ENCODE measurements at regions not wholly inside any gene's neighbourhood (a gene's known extent, or its start where the extent isn't known, plus 50 kb on each side); places are given as distances from the start of the nearest gene placed in this dataset.

DNA sequence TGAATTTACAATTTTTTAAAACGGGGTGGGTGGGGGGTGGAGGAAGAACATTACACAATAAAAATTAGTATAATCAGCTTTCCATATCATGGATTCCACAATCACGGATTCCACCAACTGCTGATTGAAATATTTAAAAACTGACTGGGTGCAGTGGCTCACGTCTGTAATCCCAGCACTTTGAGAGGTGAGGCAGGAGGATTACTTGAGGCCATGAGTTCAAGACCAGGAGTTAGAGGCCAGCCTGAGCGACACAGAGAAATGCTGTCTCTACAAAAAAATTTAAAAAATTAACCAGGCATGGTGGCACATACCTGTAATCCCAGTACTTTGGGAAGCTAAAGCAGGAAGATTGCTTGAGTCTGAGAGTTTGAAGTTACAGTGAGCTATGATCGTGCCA is 254.7 kb downstream of the ATG4C start:
- Histone ChIP-seq H3K4me3 (ENCODE audit: insufficient read depth, low read depth, low read length) (no peak overlapping the region), H3K36me3 (replicated peaks; ENCODE audit: control insufficient read depth, insufficient read depth, low read length) (no peaks in the 10 kb centered on the region), H3K27me3 (ENCODE audit: control insufficient read depth, insufficient read depth, low read length) (no peaks in the 10 kb centered on the region)
- DNase-seq: no peak

DNA sequence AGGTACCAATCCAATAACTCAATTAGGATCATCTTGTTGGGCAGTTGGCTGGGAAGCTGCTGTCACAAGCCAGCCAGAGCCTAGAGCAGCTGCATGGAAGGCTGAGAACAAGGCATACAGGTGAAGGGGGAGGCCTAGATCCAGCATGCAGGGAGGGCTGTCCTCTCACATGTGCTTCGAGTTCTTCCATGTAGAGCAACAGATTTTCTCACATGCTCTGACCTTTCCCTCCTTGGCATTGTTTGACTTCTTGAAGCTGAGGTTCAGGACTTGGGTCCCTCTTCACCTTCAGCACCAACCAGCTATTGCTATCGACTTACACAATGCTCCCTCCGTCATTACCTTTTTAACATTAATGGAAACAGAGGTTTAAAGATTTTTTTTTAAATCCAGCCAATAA is 257.7 kb downstream of the ATG4C start:
- Histone ChIP-seq H3K4me3 (ENCODE audit: insufficient read depth, low read depth, low read length) (no peak overlapping the region), H3K36me3 (replicated peaks; ENCODE audit: control insufficient read depth, insufficient read depth, low read length) (no peaks in the 10 kb centered on the region), H3K27me3 (ENCODE audit: control insufficient read depth, insufficient read depth, low read length) (no peaks in the 10 kb centered on the region)
- no peak for DNase-seq

DNA sequence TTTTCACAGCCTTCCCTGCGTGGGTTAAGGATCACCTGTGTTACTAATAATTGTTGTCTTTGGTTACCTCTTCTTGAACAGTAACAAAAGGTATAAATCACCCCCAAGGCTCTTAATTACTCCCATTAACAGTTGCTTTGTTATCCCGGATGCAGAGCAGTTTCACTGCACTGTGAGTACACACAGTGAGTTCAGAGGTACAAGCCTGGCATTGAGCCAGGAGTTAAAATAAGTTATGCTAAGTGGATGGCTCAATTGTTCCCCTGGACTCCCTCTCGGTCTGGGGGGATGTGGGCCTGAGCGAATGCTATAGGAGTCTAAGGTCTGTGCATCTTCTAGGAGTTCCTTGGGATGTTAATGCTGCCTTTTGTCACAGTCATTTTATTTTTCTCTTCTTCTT is 258.3 kb downstream of the ATG4C start:
- Histone ChIP-seq H3K36me3 (replicated peaks; ENCODE audit: control insufficient read depth, insufficient read depth, low read length) (no peaks in the 10 kb centered on the region), H3K27me3 (ENCODE audit: control insufficient read depth, insufficient read depth, low read length) (no peaks in the 10 kb centered on the region)
- DNase-seq: no peak

DNA sequence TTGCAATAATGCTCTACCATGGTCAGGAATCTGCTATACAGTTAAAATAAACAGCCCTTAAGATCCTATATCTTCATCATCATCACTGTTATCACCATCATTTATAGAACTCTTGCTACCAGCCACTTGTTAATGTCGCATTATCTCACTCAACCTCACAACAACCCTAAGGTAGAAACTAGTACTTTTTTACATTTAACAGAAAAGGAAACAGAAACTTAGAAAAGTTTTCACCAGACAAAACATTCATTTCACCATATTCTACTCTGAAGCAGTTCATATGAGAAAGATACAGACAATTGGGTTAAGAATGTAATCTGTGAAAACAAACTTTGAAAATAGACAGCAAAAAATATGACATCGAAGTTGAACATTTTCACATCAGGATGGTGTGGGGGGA is 262.6 kb downstream of the ATG4C start:
- H3K36me3 ChIP-seq (replicated peaks; ENCODE audit: control insufficient read depth, insufficient read depth, low read length): no peaks in the 10 kb centered on the region
- no peak for DNase-seq
- no peak overlapping the region for H3K4me3 ChIP-seq (ENCODE audit: insufficient read depth, low read depth, low read length)
- no peaks in the 10 kb centered on the region for H3K27me3 ChIP-seq (ENCODE audit: control insufficient read depth, insufficient read depth, low read length)

More for the DNA sequence above, 258.3 kb downstream of the ATG4C start:
- H3K4me3 ChIP-seq (ENCODE audit: insufficient read depth, low read depth, low read length): no peak overlapping the region

DNA sequence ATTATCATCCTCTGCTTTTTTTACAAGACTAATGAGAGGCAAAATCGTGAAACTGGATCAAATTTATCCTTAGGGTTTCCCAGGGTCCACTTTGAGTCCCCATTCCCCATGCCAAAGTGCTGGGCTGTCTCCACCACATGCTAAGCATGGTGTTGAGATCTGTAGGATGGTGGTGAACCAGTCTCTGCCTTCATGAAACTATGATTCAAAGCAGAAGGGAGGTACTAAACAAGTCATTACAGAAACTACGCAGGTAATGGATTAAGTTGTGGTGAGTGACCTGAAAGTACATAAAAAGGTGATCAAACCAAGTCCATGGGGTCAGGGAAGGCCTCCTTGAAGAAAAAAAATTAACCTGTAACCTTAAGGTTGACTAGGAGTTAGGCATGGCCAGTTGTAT is 265.2 kb downstream of the ATG4C start:
- H3K4me3 ChIP-seq (ENCODE audit: insufficient read depth, low read depth, low read length): no peak overlapping the region
- DNase-seq: no peak
- H3K27me3 ChIP-seq (ENCODE audit: control insufficient read depth, insufficient read depth, low read length): no peaks in the 10 kb centered on the region
- H3K36me3 ChIP-seq (replicated peaks; ENCODE audit: control insufficient read depth, insufficient read depth, low read length): no peaks in the 10 kb centered on the region

DNA sequence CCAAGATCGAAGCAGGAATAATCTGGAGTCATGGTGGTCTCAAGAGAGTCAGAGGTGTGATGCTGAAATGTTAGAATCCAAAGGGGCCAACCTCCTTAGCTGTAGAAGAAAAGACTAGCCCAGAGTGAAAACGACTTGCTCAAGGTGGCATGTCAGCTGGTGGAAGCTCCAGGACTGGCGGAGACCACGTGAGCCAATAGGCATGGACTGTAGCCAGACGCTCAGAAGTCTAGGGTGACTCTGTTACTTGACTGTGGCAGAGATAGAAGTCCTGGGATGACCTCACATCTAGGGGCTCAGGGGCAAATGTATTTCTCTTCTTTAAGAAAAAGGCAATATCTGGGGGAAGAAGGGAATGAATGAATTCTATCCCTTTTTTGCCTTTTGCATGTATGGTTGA is 267.4 kb downstream of the ATG4C start:
- Histone ChIP-seq H3K36me3 (replicated peaks; ENCODE audit: control insufficient read depth, insufficient read depth, low read length) (no peaks in the 10 kb centered on the region), H3K27me3 (ENCODE audit: control insufficient read depth, insufficient read depth, low read length) (no peaks in the 10 kb centered on the region), H3K4me3 (ENCODE audit: insufficient read depth, low read depth, low read length) (no peak overlapping the region)
- no peak for DNase-seq

DNA sequence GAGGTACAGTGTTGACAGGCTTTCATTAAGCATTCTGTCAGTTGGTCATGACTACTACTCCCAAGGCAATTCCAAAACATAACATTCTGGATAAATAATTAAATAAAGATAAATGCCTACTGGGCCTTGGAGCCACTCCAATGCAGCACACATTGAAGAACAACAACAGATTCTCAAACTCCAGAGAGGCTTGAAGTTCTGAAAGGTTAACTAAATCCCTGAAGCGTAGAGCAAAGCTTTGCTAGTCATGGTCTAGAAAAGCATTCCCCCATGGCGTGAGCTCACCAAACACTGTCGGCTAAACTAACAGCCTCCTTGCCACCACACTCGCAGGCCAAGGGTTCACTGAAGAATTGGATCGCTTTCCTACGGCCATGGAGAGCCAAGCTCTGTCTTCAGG is 268.0 kb downstream of the ATG4C start:
- Histone ChIP-seq H3K27me3 (ENCODE audit: control insufficient read depth, insufficient read depth, low read length) (no peaks in the 10 kb centered on the region), H3K36me3 (replicated peaks; ENCODE audit: control insufficient read depth, insufficient read depth, low read length) (no peaks in the 10 kb centered on the region), H3K4me3 (ENCODE audit: insufficient read depth, low read depth, low read length) (no peak overlapping the region)
- DNase-seq: no peak

DNA sequence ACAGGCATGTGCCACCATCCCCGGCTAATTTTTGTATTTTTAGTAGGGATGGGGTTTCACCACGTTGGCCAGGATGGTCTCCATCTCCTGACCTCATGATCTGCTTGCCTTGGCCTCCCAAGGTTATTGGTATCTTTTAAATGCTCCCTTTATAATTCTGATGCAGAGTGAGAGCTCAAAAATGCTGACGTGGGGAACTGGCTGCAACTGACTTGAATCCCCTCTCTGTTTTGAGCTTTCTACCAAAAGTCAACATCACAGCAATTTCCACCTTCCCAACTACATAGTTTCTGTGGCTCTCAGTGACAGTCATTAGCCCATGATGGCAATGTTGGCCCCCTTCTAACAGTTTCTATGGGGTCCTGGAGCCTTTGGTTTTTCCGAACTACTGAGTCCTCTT is 268.2 kb upstream of the FOXD3 start:
- no peak for DNase-seq
- no peak overlapping the region for H3K4me3 ChIP-seq (ENCODE audit: insufficient read depth, low read depth, low read length)
- no peaks in the 10 kb centered on the region for H3K36me3 ChIP-seq (replicated peaks; ENCODE audit: control insufficient read depth, insufficient read depth, low read length)
- no peaks in the 10 kb centered on the region for H3K27me3 ChIP-seq (ENCODE audit: control insufficient read depth, insufficient read depth, low read length)

DNA sequence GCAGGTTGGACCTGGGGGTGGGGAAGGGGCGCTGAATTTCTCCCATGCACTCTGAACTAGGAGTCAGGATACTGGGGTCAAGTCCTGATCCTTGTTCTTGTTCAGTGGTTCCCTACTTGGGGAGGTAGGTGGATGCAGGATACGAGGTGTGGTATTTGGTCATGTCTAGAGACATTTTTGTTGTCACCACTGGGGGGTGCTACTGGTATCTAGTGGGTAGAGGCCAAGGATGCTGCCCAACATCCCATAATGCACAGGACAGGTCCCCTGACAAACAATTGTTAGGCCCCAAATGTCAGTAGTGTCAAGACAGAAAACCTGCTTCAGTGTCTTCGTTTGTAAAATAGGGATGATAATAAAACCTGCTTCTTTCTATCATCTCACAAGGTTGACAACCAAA is 259.0 kb upstream of the FOXD3 start:
- no peaks in the 10 kb centered on the region for H3K27me3 ChIP-seq (ENCODE audit: control insufficient read depth, insufficient read depth, low read length)
- H3K36me3 ChIP-seq (replicated peaks; ENCODE audit: control insufficient read depth, insufficient read depth, low read length): no peaks in the 10 kb centered on the region
- H3K4me3 ChIP-seq (ENCODE audit: insufficient read depth, low read depth, low read length): no peak overlapping the region
- DNase-seq: peak; percentile 39

DNA sequence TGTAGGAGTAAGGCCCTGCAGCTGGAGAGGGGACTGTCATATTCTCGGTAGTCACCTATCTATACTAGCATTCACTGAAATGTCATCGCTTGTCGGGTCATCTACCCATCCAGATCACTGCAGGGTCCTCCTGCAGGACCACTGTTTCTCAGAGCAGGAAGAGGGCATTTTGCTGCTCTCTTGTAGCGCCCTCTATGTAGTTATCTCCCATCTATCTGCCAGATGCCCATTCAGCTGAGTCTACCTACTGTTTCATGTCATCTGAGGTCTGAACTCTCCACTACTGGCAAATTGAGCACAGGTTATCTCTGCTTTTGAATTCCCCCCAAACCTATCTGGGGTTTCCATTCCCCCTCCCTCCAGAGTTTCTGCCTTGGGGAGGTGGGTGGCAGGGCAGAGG is 258.2 kb upstream of the FOXD3 start:
- Histone ChIP-seq H3K27me3 (ENCODE audit: control insufficient read depth, insufficient read depth, low read length) (no peaks in the 10 kb centered on the region), H3K36me3 (replicated peaks; ENCODE audit: control insufficient read depth, insufficient read depth, low read length) (no peaks in the 10 kb centered on the region), H3K4me3 (ENCODE audit: insufficient read depth, low read depth, low read length) (no peak overlapping the region)
- no peak for DNase-seq

DNA sequence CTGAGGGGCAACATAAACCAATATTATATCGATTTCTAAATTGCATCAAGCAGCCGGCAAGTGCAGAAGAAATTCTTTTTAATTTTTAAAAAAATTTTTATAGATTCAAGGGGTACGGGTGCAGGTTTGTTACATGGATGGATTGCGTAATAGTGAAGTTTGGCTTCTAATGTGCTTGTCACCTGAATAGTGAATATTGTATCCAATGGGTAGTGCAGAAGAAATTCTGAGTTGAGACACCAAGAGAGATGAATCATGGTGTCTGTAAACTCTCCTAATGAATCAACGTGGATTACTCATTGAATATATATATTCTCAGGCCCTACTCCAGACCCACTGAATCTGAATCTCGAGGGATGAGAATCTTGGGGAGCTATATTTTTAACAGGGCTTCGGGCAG is 253.7 kb upstream of the FOXD3 start:
- Histone ChIP-seq H3K27me3 (ENCODE audit: control insufficient read depth, insufficient read depth, low read length) (peaks cover 3% of the 10 kb centered on the region; the same call in 1 of the 2 replicates), H3K4me3 (ENCODE audit: insufficient read depth, low read depth, low read length) (no peak overlapping the region), H3K36me3 (replicated peaks; ENCODE audit: control insufficient read depth, insufficient read depth, low read length) (no peaks in the 10 kb centered on the region)
- DNase-seq: no peak

DNA sequence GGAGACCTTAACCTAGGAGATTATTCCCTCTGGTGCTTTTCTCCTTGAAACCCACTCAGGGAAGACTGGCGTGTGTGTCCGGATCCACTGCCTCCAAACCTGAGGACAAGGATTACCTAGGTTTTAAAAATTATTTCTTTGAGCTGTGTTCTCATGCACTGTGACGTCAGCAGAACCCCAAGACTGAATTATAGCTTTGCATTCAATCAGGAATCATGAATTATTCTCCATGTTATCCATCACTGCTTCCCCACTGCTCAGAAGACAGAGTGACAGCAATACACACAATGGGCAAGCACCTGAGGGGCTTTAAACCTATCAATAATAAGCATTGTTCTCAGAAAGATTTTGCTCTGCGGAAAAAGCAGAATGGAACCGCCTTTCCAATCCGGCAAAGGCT is 253.2 kb upstream of the FOXD3 start:
- Histone ChIP-seq H3K27me3 (ENCODE audit: control insufficient read depth, insufficient read depth, low read length) (peaks cover 8% of the 10 kb centered on the region), H3K4me3 (ENCODE audit: insufficient read depth, low read depth, low read length) (no peak overlapping the region), H3K36me3 (replicated peaks; ENCODE audit: control insufficient read depth, insufficient read depth, low read length) (no peaks in the 10 kb centered on the region)
- no peak for DNase-seq

DNA sequence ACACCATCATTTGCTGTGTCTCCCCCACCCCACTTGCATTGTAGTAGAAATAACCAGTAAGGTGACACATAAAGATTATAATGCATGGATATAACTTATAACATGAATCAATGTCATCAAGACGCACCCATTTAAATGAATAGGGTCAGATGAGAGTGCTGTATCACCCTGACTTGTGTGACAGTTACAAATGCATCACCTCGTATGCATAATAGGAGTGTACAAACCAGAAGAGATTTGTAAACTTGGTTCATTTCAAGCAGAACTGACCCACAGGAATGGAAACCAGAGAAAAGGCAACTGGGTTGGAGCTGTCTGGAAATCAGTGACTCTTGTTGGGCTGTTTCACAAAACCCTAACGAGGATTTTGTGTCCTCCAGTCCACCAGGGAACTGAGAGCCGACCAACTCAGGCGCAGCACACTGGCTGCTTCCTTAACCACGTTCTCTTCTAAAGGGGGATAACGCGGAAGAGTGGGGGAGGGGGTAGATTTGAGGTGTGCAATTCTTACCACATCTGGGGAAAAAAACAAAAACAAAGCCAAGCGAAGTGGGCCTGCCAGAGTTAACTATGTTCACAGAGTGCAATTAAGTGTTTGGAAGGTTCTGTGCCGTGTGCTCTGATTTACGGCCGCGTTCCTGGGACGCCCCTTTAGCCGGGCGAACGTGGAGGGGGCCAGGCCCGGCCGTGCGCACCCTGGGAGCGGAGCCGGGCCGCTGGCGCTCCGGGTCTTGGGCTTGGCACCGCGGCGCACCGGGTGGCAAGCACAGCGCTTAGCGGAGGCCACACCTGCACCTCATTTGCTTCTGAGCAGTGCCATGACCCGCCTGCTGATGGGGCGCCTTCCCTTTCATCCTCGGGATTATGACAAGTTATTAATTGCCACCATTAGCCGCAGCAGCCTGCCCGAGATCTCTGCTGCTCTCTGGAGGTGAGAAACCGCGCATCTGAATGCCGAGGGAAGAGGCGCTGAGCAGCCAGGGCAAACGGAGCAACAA is 248.8 kb upstream of the FOXD3 start:
- Histone ChIP-seq H3K4me3 (ENCODE audit: insufficient read depth, low read depth, low read length) (peak overlapping the region; percentile 45), H3K36me3 (replicated peaks; ENCODE audit: control insufficient read depth, insufficient read depth, low read length) (no peaks in the 10 kb centered on the region), H3K27me3 (ENCODE audit: control insufficient read depth, insufficient read depth, low read length) (peaks cover 17% of the 10 kb centered on the region)
- DNase-seq: peak; percentile 75

DNA sequence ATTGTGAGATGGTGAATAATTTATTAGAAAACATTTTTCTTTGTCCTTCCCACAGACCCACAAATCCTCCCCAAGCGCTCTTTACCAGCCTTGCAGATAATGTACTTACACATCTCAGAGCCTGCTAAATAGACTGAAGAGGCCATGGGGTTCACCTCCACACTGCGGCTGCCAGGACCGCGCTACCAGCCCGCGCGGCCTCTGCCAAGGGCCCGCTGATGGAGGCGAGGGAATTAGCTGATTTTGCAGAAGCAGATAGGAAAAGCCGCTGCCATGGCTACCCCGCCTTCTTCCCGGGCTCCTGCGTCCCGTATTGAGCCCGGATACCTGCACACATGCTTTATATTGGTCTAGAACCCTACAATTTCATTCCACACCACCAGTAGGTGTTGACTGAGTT is 248.0 kb upstream of the FOXD3 start:
- no peak for DNase-seq
- Histone ChIP-seq H3K4me3 (ENCODE audit: insufficient read depth, low read depth, low read length) (peak overlapping the region; percentile 45), H3K36me3 (replicated peaks; ENCODE audit: control insufficient read depth, insufficient read depth, low read length) (no peaks in the 10 kb centered on the region), H3K27me3 (ENCODE audit: control insufficient read depth, insufficient read depth, low read length) (peaks cover 17% of the 10 kb centered on the region)

DNA sequence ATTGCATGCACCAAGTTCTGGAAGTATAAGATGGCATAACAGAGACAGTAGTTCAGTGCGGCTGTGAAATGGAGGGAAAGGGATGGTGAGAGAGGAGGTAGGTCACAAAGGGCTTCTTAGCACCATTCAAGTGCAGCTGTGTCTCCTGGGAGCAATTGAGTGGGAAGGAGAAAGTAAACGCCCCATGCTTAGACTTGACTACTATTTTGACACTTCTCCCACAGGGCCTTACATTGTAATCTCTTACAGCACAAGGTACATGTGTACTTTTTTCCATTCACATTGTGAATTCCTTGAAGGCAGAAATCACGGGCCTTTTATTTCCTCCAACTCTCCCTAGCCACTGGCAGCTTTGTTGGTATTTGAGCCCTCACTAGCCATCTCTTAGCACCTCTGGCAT is 239.6 kb upstream of the FOXD3 start:
- DNase-seq: no peak
- no peaks in the 10 kb centered on the region for H3K36me3 ChIP-seq (replicated peaks; ENCODE audit: control insufficient read depth, insufficient read depth, low read length)
- no peak overlapping the region for H3K4me3 ChIP-seq (ENCODE audit: insufficient read depth, low read depth, low read length)
- H3K27me3 ChIP-seq (ENCODE audit: control insufficient read depth, insufficient read depth, low read length): no peaks in the 10 kb centered on the region; the same call in 1 of the 2 replicates

Data from H7 (cell line).